Renal cortical epithelial cell (primary cell): ENCODE measurements at regions not wholly inside any gene's neighbourhood (a gene's known extent, or its start where the extent isn't known, plus 50 kb on each side); places are given as distances from the start of the nearest gene placed in this dataset.
"Not testable (repeated sequence)": the region's sequence is repeated elsewhere in the genome, so short reads cannot be mapped to it uniquely, and the experiment has no call there.

ENCODE experiments used
- DNase-seq: peaks from one replicate; pipeline ENCODE4 v3.0.0-alpha.2; 2011; ENCODE audit warnings: low read depth

DNA sequence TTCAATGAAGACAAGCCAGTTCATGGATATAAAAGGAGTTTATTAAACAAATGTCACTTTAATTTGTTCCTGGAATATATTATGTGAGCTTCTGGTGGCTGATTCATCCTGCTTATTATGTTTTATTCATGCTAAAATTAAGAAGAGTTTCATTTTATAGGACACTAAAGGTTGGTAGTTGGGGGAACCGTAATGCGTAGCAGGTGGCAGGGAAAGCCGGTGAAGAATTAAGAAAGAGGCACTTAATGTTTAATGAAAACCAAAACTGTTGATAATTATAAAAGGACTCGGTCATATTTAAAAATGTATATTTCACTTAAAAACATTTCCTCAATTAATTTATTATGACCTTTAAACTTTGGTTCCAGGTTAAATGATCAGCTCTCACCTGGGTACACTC lies 94.3 kb downstream of the XKR3 start:
- DNase-seq, result not testable (repeated sequence)

GRCh38 chr22:16727491-16727890 lies 97.7 kb downstream of the XKR3 start:
- DNase-seq, result not testable (repeated sequence)

GRCh38 chr22:16723241-16723640 lies 102.0 kb downstream of the XKR3 start:
- not testable (repeated sequence) for DNase-seq

DNA sequence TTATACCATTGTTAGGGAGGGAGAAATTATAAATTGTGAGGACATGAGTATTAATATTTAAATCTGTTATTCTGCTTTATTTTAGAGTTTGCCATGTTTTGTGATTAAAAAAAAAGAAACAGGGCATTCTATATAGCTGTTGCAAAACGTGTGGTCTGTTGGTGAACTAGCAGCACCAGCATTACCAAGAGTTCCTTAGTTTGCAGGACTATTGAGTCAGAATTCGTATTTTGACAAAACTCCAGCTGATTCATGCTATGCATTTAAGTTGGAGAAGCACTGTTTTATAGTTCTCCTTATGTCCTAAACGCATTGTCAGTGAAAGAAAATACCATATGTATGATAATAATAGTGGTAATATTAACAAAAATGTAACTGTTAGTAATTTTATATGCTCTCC lies 102.6 kb downstream of the XKR3 start:
- not testable (repeated sequence) for DNase-seq

- no peak for DNase-seq
Observed at GRCh38 chr22:16721961-16722360, 103.2 kb downstream of the XKR3 start.

- DNase-seq, result peak; percentile 9
Observed at GRCh38 chr22:16717699-16718558, 107.3 kb downstream of the XKR3 start.

DNA sequence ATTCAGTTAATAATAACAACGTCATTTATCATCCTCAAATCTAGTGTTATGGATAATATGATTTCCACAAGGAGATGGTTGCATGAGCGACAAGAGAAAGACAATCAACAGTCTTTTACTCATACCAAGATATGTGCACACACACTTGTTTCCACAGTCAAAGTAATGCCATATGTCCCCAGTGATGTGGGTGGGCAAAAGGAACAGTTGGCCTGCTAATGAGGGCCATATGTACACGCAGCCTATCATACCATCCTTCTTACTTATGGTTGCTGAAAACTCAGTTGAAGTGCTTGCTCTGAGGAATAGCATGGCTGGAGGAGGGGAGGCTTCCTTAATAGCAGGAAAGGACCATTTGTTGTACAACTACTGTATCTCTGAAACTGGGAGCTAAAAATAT lies 110.6 kb downstream of the XKR3 start:
- not testable (repeated sequence) for DNase-seq

DNA sequence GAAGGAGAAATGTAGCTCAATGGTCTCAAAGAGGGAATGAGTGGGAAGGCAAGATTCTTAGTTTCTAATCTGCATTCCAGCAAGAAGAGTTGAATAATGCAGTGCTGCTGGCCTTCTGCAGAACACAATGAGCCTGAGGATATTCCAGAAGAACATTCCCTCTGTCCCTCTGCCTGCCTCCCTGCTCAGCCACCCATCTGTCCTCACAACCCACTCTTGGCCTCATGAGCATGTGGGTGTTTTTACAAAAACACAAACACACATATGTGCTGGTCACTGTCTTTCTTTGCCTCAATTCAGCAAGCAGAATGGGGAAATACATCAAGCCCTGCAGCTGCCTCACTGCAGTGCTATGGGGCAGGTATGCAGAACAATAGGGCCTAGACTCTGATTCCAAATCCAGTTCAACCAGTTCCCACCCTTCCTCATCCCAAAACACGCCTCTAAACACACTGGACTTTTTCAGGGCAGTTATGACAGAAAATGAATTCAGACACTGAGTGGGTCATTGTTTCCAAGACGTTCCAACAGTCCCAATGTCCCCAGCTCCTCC lies 109.8 kb upstream of the CCT8L2 start:
- DNase-seq, result not testable (repeated sequence)

- DNase-seq, result not testable (repeated sequence)
Observed at GRCh38 chr22:16700390-16700789, 107.8 kb upstream of the CCT8L2 start.

DNA sequence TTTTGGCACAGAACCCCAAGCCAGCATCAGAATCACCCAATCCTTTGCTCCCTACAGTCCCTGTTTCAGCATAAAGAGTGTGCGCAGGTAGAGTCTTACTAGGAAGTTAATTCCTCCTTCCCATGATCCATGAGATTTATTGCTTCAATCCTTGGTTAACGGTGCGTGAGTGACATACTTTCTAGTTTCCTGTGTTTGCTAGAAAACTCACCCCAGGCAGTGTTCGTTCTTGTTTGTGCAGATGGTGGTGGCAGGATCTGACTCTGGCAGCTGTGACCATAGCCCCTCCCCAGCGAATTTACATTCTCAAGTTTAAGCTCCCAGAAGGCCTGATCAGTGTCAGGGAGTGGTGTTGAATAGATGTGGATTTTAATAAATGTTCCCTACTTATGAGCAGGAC lies 106.7 kb upstream of the CCT8L2 start:
- peak; percentile 80 for DNase-seq

DNA sequence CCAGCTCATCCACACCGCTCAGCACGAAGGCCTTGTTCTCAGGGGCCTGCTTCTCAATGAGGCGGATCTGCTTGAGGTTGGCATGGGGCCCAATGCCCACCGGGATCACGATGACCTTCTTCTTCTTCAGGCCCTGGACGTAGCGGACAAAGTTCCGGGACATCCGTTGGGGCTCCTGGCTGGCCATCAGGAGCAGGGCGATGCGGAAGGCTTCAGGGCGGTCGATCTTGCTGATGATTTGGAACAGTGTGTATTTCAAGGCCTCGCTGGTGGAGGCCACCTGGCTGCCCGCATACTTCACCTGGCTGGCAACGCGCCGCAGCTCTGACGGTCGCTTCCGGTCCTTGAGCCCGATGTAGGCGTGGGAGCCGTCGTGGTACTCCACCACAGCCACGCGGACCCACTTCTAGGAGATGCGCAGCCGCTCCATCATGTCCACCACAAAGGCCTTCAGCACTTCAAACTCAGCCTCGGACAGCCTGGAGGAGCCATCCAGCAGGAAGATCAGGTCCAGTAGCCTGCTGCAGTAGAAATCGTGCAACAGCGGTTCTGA lies 105.0 kb upstream of the CCT8L2 start:
- DNase-seq, result not testable (repeated sequence)

- DNase-seq, result not testable (repeated sequence)
Observed at GRCh38 chr22:16696900-16697299, 104.3 kb upstream of the CCT8L2 start.

DNA sequence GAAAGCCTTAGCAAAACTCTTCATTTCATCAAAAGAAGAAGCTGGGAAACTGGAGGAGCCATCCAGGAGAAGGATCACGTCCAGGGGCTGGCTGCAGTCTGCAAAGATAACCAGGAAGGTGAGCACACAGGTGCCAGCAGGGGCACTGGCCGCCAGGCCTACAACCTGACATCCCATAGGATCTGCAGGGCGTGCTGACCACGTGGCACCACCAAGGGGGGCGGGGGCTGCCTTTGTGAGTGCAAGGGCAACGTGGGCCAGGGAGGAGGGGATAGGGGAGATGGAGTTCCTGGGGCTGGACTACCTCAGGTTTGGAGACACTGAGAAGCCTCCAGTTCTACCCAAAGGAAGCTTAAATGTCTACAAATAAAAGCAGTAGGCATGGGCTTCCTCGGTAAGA lies 102.7 kb upstream of the CCT8L2 start:
- DNase-seq, result no peak

DNA sequence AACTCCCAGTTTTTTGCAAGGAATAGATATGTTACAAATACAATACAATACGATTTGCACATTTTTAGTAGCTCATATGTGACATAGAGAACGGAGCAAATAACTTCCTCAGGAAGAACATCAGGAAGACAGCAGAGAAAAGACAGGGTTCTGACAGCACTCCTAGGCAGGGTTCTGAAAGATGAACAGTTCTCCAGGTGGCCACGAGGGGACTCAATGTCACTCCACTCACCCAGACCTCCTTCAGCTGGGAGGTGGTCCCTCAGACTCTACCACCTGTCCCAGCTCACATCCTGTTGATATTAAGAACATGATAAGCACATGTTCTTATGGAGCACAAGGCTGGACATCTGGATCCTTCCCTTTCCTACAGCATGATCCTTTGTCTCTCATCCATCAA lies 101.1 kb upstream of the CCT8L2 start:
- not testable (repeated sequence) for DNase-seq

- DNase-seq, result not testable (repeated sequence)
Observed at GRCh38 chr22:16689358-16689757, 96.7 kb upstream of the CCT8L2 start.

DNA sequence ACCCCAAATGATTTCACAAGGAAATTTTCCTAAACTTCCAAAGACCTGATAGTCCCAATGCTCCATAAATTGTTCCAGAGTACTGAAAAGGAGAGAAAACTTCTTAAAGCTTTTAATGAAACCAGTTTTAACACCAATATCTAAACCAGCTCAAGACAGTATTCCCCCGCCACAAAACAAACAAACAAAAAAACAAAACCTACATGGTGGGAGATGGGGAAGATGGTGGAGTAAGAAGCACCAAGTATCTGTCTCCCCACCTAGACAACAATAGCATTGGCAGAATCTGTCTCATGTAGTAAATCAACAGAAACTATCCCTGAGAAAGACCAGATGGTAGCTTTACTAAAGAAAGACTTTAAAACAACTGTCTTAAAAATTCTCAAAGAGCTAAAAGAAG lies 88.7 kb upstream of the CCT8L2 start:
- DNase-seq, result not testable (repeated sequence)

DNA sequence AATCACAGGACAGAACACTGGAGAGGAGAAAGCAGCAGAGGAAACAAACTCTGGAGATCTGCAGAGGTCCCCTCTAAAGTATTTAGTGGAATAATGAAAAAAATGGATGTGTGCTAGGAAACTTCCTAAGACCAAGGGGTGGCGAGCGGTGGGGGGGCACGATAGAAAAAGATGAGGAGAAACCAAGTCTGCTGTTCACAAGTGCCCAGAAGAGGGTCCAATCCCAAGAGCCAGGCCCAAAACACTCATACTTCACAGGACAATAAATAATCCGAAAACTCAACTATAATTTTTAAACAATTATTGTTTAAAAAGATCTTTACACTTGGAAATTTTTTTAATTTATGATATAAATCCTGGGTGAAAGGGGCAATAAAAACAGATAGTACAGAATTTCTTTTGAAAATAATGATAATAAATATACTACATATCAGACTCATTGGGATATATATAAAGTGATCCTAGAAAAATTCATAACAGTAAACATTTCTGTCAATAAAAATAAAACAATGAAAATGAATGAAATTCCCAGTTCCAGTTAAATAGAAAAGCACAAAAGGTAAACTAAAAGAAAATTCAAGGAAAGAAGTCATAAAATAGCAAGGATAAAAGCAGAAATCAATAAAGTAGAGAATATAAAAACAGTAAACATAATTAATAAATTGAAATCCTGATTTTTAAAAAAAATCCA lies 87.7 kb upstream of the CCT8L2 start:
- not testable (repeated sequence) for DNase-seq

DNA sequence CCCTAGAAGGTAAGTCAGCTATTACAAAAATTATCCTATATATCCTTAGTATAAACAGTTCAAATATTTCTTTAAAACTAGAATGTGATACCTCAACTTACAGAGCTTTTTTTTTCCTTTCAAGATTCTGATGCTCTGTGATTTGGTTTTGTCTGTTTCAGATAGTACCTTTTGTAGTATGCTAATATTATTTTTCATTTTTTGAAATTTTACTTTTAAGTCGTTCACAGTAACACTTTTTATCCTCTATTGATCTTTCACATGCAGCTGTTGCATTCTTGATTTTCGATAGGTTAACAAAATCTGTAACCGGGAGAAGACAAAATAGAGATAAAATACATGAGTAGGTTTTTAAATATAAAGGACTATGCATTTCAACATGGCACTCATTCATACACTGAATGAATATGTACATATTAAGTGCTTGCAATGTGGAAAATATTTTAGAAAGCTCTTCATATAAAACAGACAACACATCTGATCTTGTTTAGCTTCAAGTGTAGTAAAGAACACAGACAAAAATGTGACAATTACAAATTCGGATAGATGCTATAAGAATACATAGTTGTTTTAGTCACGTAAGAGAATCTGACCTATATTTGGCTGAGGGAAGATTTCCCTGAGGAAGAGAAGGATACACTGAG lies 86.7 kb upstream of the CCT8L2 start:
- not testable (repeated sequence) for DNase-seq

DNA sequence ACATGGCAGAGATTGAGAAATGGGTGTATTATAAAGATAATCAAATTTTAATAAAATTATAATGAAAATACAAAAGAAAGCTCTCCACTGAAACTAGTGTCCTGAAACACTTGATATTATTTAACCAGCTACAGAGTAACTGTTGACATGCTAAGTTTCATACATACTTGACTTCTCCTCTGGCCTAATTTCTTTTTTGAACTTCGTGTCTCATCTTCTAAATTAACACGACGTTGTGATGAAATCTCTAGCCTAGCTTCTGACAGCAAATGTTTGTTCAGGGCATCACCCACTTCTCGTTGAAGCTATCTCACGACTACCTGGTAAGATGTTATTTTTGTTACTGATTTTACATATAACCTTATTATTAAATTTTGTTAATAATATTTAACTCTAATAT lies 80.8 kb upstream of the CCT8L2 start:
- DNase-seq, result not testable (repeated sequence)

GRCh38 chr22:16665610-16666009 lies 73.0 kb upstream of the CCT8L2 start:
- not testable (repeated sequence) for DNase-seq

DNA sequence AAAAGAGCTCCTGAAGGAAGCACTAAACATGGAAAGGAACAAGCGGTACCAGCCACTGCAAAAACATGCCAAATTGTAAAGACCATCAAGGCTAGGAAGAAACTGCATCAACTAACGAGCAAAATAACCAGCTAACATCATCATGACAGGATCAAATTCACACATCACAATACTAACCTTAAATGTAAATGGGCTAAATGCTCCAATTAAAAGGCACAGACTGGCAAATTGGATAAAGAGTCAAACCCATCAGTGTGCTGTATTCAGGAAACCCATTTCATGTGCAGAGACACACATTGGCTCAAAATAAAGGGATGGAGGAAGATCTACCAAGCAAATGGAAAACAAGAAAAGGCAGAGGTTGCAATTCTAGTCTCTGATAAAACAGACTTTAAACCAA lies 69.7 kb upstream of the CCT8L2 start:
- DNase-seq, result not testable (repeated sequence)

DNA sequence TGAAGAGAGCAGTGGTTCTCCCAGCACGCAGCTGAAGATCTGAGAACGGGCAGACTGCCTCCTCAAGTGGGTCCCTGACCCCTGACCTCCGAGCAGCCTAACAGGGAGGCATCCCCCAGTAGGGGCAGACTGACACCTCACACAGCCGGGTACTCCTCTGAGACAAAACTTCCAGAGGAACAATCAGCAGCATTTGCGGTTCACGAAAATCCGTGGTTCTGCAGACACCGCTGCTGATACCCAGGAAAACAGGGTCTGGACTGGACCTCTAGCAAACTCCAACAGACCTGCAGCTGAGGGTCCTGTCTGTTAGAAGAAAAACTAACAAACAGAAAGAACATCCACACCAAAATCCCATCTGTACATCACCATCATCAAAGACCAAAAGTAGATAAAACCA lies 68.4 kb upstream of the CCT8L2 start:
- not testable (repeated sequence) for DNase-seq
